Adrenal gland (tissue), 9 donors: ENCODE measurements at regions not wholly inside any gene's neighbourhood (a gene's known extent, or its start where the extent isn't known, plus 50 kb on each side); places are given as distances from the start of the nearest gene placed in this dataset.

Source experiments
- DNase-seq, 7 donors: peaks; one replicate each; pipeline ENCODE4 v3.0.0-alpha.2; 2019 to 2020
- H3K27ac ChIP-seq, 5 donors: fragments of 200-600 bp; sonication (generic) in 4 of 5; 1 replicate in 3 of 5; 2 replicates in 2 of 5; pipeline versions ENCODE4 v1.5.1 to v1.8.0; 2016 to 2020; ENCODE audit warnings: mild to moderate bottlenecking in 1 of 5
- H3K27me3 ChIP-seq: fragments of 200-600 bp; 2 replicates; pipeline ENCODE4 v1.8.0; 2021
- H3K36me3 ChIP-seq, 2 donors: fragments of 200-600 bp; replicated peaks in 1 of 2; 1 replicate in 1 of 2; 2 replicates in 1 of 2; pipeline versions ENCODE4 v1.5.1 to v1.8.0; 2018 to 2022
- H3K4me1 ChIP-seq, 2 donors: fragments of 200-600 bp; replicated peaks in 1 of 2; 1 replicate in 1 of 2; 2 replicates in 1 of 2; pipeline versions ENCODE4 v1.5.1 to v1.8.0; 2018 to 2021
- H3K4me3 ChIP-seq, 4 donors: fragments of 200-600 bp; sonication (generic) in 3 of 4; one replicate each; pipeline ENCODE4 v1.5.1; 2016 to 2018
- H3K9me3 ChIP-seq, 3 donors: fragments of 200-600 bp; sonication (generic) in 1 of 3; replicated peaks in 1 of 3; 1 replicate in 2 of 3; 2 replicates in 1 of 3; pipeline versions ENCODE4 v1.5.1 to v1.8.0; 2016 to 2021
- CTCF ChIP-seq, 6 experiments: fragments of 450-650 bp in 4 of 6; fragments of 200-600 bp in 2 of 6; sonication (generic) in 1 of 6; IDR thresholded peaks; 1 replicate in 5 of 6; 2 replicates in 1 of 6; pipeline versions ENCODE4 v1.5.1 to v1.8.0; 2016 to 2021; ENCODE audit warnings: antibody characterized with exemption in 6 of 6, mild to moderate bottlenecking in 2 of 6, moderate library complexity in 1 of 6
- POLR2A ChIP-seq, 2 donors: fragments of 450-650 bp; IDR thresholded peaks; one replicate each; pipeline ENCODE4 v1.6.1; 2017; ENCODE audit warnings: antibody characterized with exemption in 2 of 2, mild to moderate bottlenecking in 2 of 2, moderate library complexity in 1 of 2
- WGBS, 4 donors: extraction: QIAGEN DNeasy Blood & Tissue Kit in 2 of 4; methylation state at CpG; one replicate each; pipeline versions ENCODE4 v1.1.5 to v1.1.7; 2013 to 2017; 5-methylcytosine and 5-hydroxymethylcytosine counted together
- intact Hi-C, 2 donors: fragments of 100-400 bp; cut with DNase I; formaldehyde crosslinking; loops; one replicate each; pipeline versions ENCODE4 v1.14.1 to v1.15.0; 2022 to 2023
- donor health status: healthy with polysubstance abuse.
- donor health status: Bipolar disorder and iron deficiency.
- donor health status: DM: yes; HTN: yes; CAD: no.
- donor health status: DM: no; HTN: no; CAD: no.
- donor health status: DM: no; HTN: no; CAD: no.

DNA sequence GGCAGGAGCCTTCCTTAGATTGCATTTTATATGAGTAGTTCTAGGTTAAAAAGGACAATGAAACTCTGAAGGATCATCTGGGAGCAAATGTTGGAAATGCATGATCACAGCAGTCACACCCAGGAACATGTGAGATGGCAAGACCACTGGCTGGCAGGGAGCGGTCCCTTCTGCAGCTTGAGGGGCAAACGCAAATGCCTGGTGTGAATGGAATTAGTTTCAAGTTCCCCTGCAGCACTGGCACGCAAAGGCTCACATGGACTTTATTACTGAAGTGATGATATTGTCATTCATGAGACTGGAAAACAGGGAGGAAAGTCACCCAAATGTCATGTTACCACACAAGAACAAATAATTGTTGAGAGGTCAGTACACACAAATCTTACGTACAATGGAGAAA lies 223.3 kb downstream of the FBXO15 start:
- WGBS, 4 donors, result 77 to 86% (median 78%) methylated on average over 4 of the region's 4 CpGs
- Histone ChIP-seq H3K4me1 (no peaks in the 10 kb centered on the region), H3K36me3 (no peaks in the 10 kb centered on the region), H3K27ac (no peak overlapping the region), H3K27me3 (no peaks in the 10 kb centered on the region), H3K9me3 (no peaks in the 10 kb centered on the region), H3K4me3 (no peak overlapping the region)
- intact Hi-C loops, result no loop called here
- TF ChIP-seq CTCF (IDR thresholded peaks at IDR 0.05) (no peak), POLR2A (IDR thresholded peaks at IDR 0.05) (no peak)
- no peak for DNase-seq

- Histone ChIP-seq H3K4me3 (no peak overlapping the region), H3K36me3 (no peaks in the 10 kb centered on the region), H3K4me1 (no peaks in the 10 kb centered on the region), H3K27me3 (no peaks in the 10 kb centered on the region), H3K27ac (no peak overlapping the region), H3K9me3 (no peaks in the 10 kb centered on the region)
- whole genome bisulfite sequencing, 4 donors, result 70 to 75% (median 73%) methylated on average over 3 of the region's 3 CpGs
- DNase-seq, result no peak
- intact Hi-C loops, result no loop called here
- no peak for TF ChIP-seq POLR2A (IDR thresholded peaks at IDR 0.05)
- no peak for TF ChIP-seq CTCF (IDR thresholded peaks at IDR 0.05)
Observed at GRCh38 chr18:73923866-73924265, 223.8 kb downstream of the FBXO15 start.

DNA sequence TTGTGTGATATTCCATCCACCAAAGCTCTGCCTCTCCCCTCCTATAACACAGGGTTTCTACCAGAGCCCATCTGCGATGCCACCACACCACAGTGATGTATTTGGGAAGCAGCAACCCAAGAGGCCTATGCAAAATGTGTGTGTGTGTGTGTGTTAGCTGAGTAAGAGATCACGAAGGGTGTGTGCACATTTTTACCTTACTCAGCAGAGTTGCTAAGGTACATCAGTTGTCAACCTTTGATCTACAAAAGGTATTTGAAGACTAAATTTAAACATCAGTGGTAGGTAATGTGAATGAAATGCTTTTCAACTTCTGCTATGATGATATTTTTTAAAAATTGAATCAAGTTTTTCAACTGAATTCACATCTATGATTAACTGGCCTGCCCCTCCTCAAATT lies 227.6 kb downstream of the FBXO15 start:
- DNase-seq, result no peak
- 70 to 86% (median 81%) methylated on average over 2 of the region's 2 CpGs for WGBS, 4 donors
- no peaks in the 10 kb centered on the region for H3K36me3 ChIP-seq
- H3K27me3 ChIP-seq, result no peaks in the 10 kb centered on the region
- intact Hi-C loops, result no loop called here
- no peak for TF ChIP-seq CTCF (IDR thresholded peaks at IDR 0.05)
- no peak for TF ChIP-seq POLR2A (IDR thresholded peaks at IDR 0.05)
- H3K4me1 ChIP-seq, result no peaks in the 10 kb centered on the region
- H3K9me3 ChIP-seq, result no peaks in the 10 kb centered on the region
- H3K4me3 ChIP-seq, result no peak overlapping the region
- H3K27ac ChIP-seq, result no peak overlapping the region

DNA sequence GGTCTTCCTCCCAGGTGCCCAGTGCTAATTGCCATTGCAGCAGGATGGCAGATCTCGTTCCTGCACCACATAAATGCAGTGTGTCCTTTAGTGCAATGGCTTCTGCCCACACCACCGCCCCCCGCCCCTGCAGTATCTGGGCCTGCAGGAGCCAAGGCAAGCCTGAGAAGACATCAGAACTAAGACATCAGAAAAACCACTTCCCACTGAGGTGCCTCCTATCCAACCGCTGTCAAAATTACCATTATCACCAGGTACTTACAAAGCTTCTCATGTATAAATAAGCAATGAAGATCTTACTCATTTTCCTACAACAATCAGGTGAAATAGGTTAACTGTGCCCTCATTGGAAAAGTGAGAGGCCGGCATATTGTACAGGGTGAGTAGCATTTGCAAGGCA lies 228.8 kb downstream of the FBXO15 start:
- Histone ChIP-seq H3K36me3 (no peaks in the 10 kb centered on the region), H3K4me1 (no peaks in the 10 kb centered on the region), H3K27me3 (no peaks in the 10 kb centered on the region), H3K4me3 (no peak overlapping the region), H3K9me3 (no peaks in the 10 kb centered on the region), H3K27ac (no peak overlapping the region)
- WGBS, 4 donors, result 79 to 87% (median 80%) methylated on average over 5 of the region's 5 CpGs
- no peak for DNase-seq
- intact Hi-C loops, result no loop called here
- TF ChIP-seq CTCF (IDR thresholded peaks at IDR 0.05) (no peak), POLR2A (IDR thresholded peaks at IDR 0.05) (no peak)
